Neuronal stem cell (in vitro differentiated cells): ENCODE measurements at regions not wholly inside any gene's neighbourhood (a gene's known extent, or its start where the extent isn't known, plus 50 kb on each side); places are given as distances from the start of the nearest gene placed in this dataset.

Experiments
- DNase-seq: peaks from one replicate; pipeline ENCODE4 v3.0.0-alpha.2; 2013; ENCODE audit warnings: low spot score
- H2AFZ ChIP-seq: one replicate; pipeline ENCODE4 v1.6.1; 2013; ENCODE audit warnings: mild to moderate bottlenecking, low read length, inconsistent platforms
- H2AK5ac ChIP-seq: 2 replicates; pipeline ENCODE4 v1.6.1; 2013; ENCODE audit warnings: low read depth, mild to moderate bottlenecking, inconsistent platforms, low read length, moderate library complexity, mixed read lengths
- H2BK120ac ChIP-seq: 2 replicates; pipeline ENCODE4 v1.6.1; 2013; ENCODE audit warnings: low read depth, mild to moderate bottlenecking, inconsistent platforms, low read length, moderate library complexity, mixed read lengths
- H2BK12ac ChIP-seq: one replicate; pipeline ENCODE4 v1.6.1; 2013; ENCODE audit warnings: low read length, inconsistent platforms
- H2BK15ac ChIP-seq: 2 replicates; pipeline ENCODE4 v1.6.1; 2013; ENCODE audit warnings: mild to moderate bottlenecking, low read length, inconsistent platforms, mixed read lengths
- H2BK5ac ChIP-seq: one replicate; pipeline ENCODE4 v1.6.1; 2013; ENCODE audit warnings: inconsistent platforms, mild to moderate bottlenecking, low read length, moderate library complexity
- H3K14ac ChIP-seq: one replicate; pipeline ENCODE4 v1.6.1; 2013; ENCODE audit warnings: low read length, inconsistent platforms
- H3K18ac ChIP-seq: 2 replicates; pipeline ENCODE4 v1.6.1; 2013; ENCODE audit warnings: low read length, inconsistent platforms
- H3K23ac ChIP-seq: 2 replicates; pipeline ENCODE4 v1.6.1; 2013; ENCODE audit warnings: low read depth, mild to moderate bottlenecking, mixed read lengths, low read length, inconsistent platforms; ENCODE audit not compliant: poor library complexity
- H3K27ac ChIP-seq: replicated peaks from 3 replicates; pipeline ENCODE4 v1.5.1; 2013; ENCODE audit warnings: low read length, inconsistent platforms
- H3K27me3 ChIP-seq, 3 experiments: 2 replicates each; pipeline ENCODE4 v1.6.1; 2013; ENCODE audit warnings: low read length in 3 of 3, mild to moderate bottlenecking in 2 of 3, inconsistent platforms in 1 of 3, low read depth in 1 of 3, mixed read lengths in 1 of 3, moderate library complexity in 1 of 3; ENCODE audit not compliant: control insufficient read depth in 3 of 3, insufficient read depth in 3 of 3
- H3K36me3 ChIP-seq, 2 donors: replicated peaks in 1 of 2; 2 replicates each; pipeline ENCODE4 v1.6.1; 2013; ENCODE audit warnings: low read length in 2 of 2; ENCODE audit not compliant: control insufficient read depth in 2 of 2, insufficient read depth in 2 of 2
- H3K4ac ChIP-seq: 2 replicates; pipeline ENCODE4 v1.6.1; 2013; ENCODE audit warnings: inconsistent platforms, mild to moderate bottlenecking, low read length, moderate library complexity
- H3K4me1 ChIP-seq, 2 donors: 1 replicate in 1 of 2; 2 replicates in 1 of 2; pipeline ENCODE4 v1.6.1; 2013; ENCODE audit warnings: low read length in 2 of 2, low read depth in 1 of 2; ENCODE audit not compliant: control insufficient read depth in 2 of 2, insufficient read depth in 1 of 2
- H3K4me2 ChIP-seq: one replicate; pipeline ENCODE4 v1.6.1; 2013; ENCODE audit warnings: mild to moderate bottlenecking, low read length, inconsistent platforms; ENCODE audit not compliant: insufficient read depth, poor library complexity, severe bottlenecking
- H3K4me3 ChIP-seq, 2 donors: 2 replicates each; pipeline ENCODE4 v1.5.1; 2013; ENCODE audit warnings: low read length in 2 of 2, mild to moderate bottlenecking in 2 of 2, inconsistent platforms in 1 of 2, moderate library complexity in 1 of 2
- H3K79me1 ChIP-seq: one replicate; pipeline ENCODE4 v1.6.1; 2013; ENCODE audit warnings: low read depth, mild to moderate bottlenecking, inconsistent platforms, low read length, moderate library complexity
- H3K9ac ChIP-seq: one replicate; pipeline ENCODE4 v1.6.1; 2013; ENCODE audit warnings: mild to moderate bottlenecking, low read depth, low read length, inconsistent platforms; ENCODE audit not compliant: poor library complexity
- H3K9me3 ChIP-seq, 2 donors: replicated peaks in 1 of 2; 2 replicates each; pipeline versions ENCODE3 to v1.6.1; 2013; ENCODE audit warnings: low read length in 2 of 2, mild to moderate bottlenecking in 2 of 2, inconsistent platforms in 1 of 2, low read depth in 1 of 2, mixed read lengths in 1 of 2, moderate library complexity in 1 of 2; ENCODE audit not compliant: control insufficient read depth in 2 of 2, insufficient read depth in 1 of 2
- H4K8ac ChIP-seq: one replicate; pipeline ENCODE4 v1.6.1; 2013; ENCODE audit warnings: low read depth, mild to moderate bottlenecking, inconsistent platforms, low read length, moderate library complexity
- H4K91ac ChIP-seq: one replicate; pipeline ENCODE4 v1.6.1; 2013; ENCODE audit warnings: low read length, low read depth, mild to moderate bottlenecking, inconsistent platforms; ENCODE audit not compliant: poor library complexity
- WGBS, 2 donors: extraction: QIAGEN DNeasy Blood & Tissue Kit; methylation state at CpG; one replicate each; pipeline ENCODE4 v1.1.7; 2013; ENCODE audit warnings: missing lambda C conversion rate in 2 of 2, mixed read lengths in 1 of 2; ENCODE audit not compliant: insufficient read length in 2 of 2, insufficient replicate concordance in 1 of 2; ENCODE audit errors: extremely low coverage in 2 of 2; 5-methylcytosine and 5-hydroxymethylcytosine counted together

DNA sequence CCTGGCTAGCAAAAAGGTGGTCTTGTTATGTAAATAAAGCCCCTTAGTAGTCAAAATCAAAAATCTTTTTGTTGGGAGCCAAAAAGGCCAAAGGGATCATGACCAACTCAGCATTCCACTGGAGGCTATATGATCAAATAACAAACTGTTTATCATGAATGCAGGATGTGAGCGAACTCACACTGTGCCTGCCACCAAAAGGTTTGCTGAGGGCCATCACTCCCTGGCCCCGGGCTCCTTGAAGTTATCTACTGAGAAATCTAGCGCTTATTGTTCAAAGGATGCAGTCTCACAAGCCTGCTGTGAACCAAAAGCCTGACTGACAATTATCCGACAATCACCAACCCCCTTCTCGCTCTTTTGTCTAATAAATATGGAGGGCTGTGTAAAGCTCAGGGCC lies 107.2 kb upstream of the DDHD1 start:
- no peak overlapping the region for H2BK5ac ChIP-seq
- no peak overlapping the region for H3K4ac ChIP-seq
- no CpG with 5 or more reads among the region's 5 CpGs for WGBS, 2 donors
- no peak overlapping the region for H3K14ac ChIP-seq
- no peak overlapping the region for H2BK12ac ChIP-seq
- no peak overlapping the region for H3K4me2 ChIP-seq
- H3K9ac ChIP-seq = no peak overlapping the region
- H4K91ac ChIP-seq = no peak overlapping the region
- H3K4me3 ChIP-seq = no peak overlapping the region
- no peaks in the 10 kb centered on the region for H3K27me3 ChIP-seq
- H3K4me1 ChIP-seq = peaks cover 0 to 8% of the 10 kb centered on the region in 2 donors
- H3K36me3 ChIP-seq = no peaks in the 10 kb centered on the region
- H2AK5ac ChIP-seq = no peak overlapping the region
- no peak overlapping the region for H3K18ac ChIP-seq
- no peaks in the 10 kb centered on the region for H3K79me1 ChIP-seq
- peaks cover 1 to 38% of the 10 kb centered on the region in 2 donors for H3K9me3 ChIP-seq
- H2AFZ ChIP-seq = no peak overlapping the region
- DNase-seq = no peak
- H3K27ac ChIP-seq = no peak overlapping the region
- H2BK120ac ChIP-seq = no peak overlapping the region
- no peak overlapping the region for H2BK15ac ChIP-seq
- no peak overlapping the region for H3K23ac ChIP-seq
- no peak overlapping the region for H4K8ac ChIP-seq

DNA sequence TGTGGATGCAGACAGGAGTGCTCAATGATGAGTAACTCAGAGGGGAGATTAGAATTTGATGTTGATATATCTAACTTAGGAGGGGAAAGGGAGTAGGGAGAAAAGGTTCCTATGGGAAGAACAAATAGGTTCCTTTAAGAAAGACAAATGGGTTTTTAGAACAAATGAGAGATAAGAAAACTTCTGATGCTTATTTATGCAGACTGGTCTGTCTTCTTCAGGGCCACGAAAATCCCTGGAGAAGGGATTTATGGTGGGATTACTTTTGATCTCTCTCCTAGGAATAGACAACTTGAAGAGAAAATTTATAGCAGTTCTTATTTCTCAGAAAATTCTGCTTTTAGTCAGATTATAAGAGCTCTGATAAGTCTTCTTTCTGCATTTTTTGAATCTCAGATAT lies 99.0 kb upstream of the DDHD1 start:
- Histone ChIP-seq H2BK12ac (no peak overlapping the region), H3K9ac (no peak overlapping the region)
- WGBS, 2 donors = no CpG with 5 or more reads among the region's 1 CpG

GRCh38 chr14:53249059-53249458 lies 95.9 kb upstream of the DDHD1 start:
- Histone ChIP-seq H3K27me3 (no peaks in the 10 kb centered on the region), H3K4me1 (no peaks in the 10 kb centered on the region), H2BK5ac (no peak overlapping the region), H4K91ac (no peak overlapping the region), H2BK15ac (no peak overlapping the region), H3K18ac (no peak overlapping the region), H2AFZ (no peak overlapping the region), H3K4me2 (no peak overlapping the region), H3K79me1 (no peaks in the 10 kb centered on the region), H4K8ac (no peak overlapping the region), H2BK12ac (no peak overlapping the region), H3K9me3 (no peaks in the 10 kb centered on the region), H2BK120ac (no peak overlapping the region), H3K23ac (no peak overlapping the region), H2AK5ac (no peak overlapping the region), H3K36me3 (no peaks in the 10 kb centered on the region), H3K9ac (no peak overlapping the region), H3K27ac (no peak overlapping the region), H3K14ac (no peak overlapping the region), H3K4me3 (no peak overlapping the region), H3K4ac (no peak overlapping the region)
- WGBS, 2 donors = no CpG with 5 or more reads among the region's 1 CpG
- DNase-seq = no peak

More for the DNA sequence above, 99.0 kb upstream of the DDHD1 start:
- Histone ChIP-seq H2AFZ (no peak overlapping the region), H3K4ac (no peak overlapping the region), H3K9me3 (peaks cover 1 to 7% of the 10 kb centered on the region in 2 donors), H3K14ac (no peak overlapping the region), H3K79me1 (no peaks in the 10 kb centered on the region), H2BK120ac (no peak overlapping the region), H4K8ac (no peak overlapping the region), H3K18ac (no peak overlapping the region), H3K4me2 (no peak overlapping the region), H2BK15ac (no peak overlapping the region), H3K27ac (no peak overlapping the region), H3K23ac (no peak overlapping the region), H3K27me3 (no peaks in the 10 kb centered on the region), H2BK5ac (no peak overlapping the region), H4K91ac (no peak overlapping the region), H3K4me3 (no peak overlapping the region), H3K4me1 (no peaks in the 10 kb centered on the region), H3K36me3 (no peaks in the 10 kb centered on the region), H2AK5ac (no peak overlapping the region)
- DNase-seq = no peak

- Histone ChIP-seq H3K4ac (no peak overlapping the region), H3K4me2 (no peak overlapping the region), H2AK5ac (no peak overlapping the region), H3K36me3 (no peaks in the 10 kb centered on the region), H2BK15ac (no peak overlapping the region), H3K18ac (no peak overlapping the region), H3K79me1 (no peaks in the 10 kb centered on the region), H2BK12ac (no peak overlapping the region), H4K91ac (no peak overlapping the region), H3K23ac (no peak overlapping the region), H2AFZ (no peak overlapping the region), H3K27me3 (no peaks in the 10 kb centered on the region), H4K8ac (no peak overlapping the region), H3K4me1 (no peaks in the 10 kb centered on the region), H2BK120ac (no peak overlapping the region), H3K14ac (no peak overlapping the region), H2BK5ac (no peak overlapping the region), H3K27ac (no peak overlapping the region), H3K9me3 (no peaks in the 10 kb centered on the region), H3K4me3 (no peak overlapping the region), H3K9ac (no peak overlapping the region)
- DNase-seq = no peak
- WGBS, 2 donors = no CpG with 5 or more reads among the region's 4 CpGs
Observed at GRCh38 chr14:53247596-53248370, 94.7 kb upstream of the DDHD1 start.
